AG10803 (cell line): ENCODE measurements at regions not wholly inside any gene's neighbourhood (a gene's known extent, or its start where the extent isn't known, plus 50 kb on each side); places are given as distances from the start of the nearest gene placed in this dataset.
A peak's percentile ranks its signal among the peaks of the same experiment; 100 is the strongest.
"Not testable (repeated sequence)": the region's sequence is repeated elsewhere in the genome, so short reads cannot be mapped to it uniquely, and the experiment has no call there.

Experiments used
- DNase-seq: peaks from one replicate; pipeline ENCODE4 v3.0.0; 2010; ENCODE audit warnings: low read depth
- H3K4me3 ChIP-seq: 2 replicates; pipeline ENCODE4 v1.5.1; 2011; ENCODE audit warnings: mild to moderate bottlenecking, low read length, control low read depth
- TF ChIP-seq, protein P1 (sequence below): conservative IDR thresholded peaks from 2 replicates; pipeline ENCODE4 v1.5.1; 2011; ENCODE audit warnings: mild to moderate bottlenecking, low read length, control low read depth, inconsistent platforms

DNA sequence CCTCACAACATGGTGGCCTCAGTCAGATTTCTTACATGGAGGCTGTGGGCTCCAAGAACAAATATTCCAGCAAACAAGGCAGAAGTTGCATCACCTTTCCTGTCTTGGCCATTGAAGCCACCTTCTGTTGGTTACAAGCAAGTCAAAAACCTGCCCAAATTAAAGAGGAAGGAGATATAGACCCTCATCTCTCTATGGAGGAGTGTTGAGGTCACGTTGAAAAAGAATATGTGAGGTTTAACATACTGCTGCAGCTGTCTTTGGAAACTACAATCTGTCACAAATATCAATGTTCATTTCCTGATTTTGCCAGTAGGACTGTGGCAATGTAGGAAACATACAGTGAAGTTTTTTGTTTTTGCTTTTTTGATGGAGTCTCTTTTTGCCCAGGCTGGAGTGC lies 211.4 kb downstream of the COPRS start:
- no peak overlapping the region for H3K4me3 ChIP-seq
- TF ChIP-seq, protein P1, sequence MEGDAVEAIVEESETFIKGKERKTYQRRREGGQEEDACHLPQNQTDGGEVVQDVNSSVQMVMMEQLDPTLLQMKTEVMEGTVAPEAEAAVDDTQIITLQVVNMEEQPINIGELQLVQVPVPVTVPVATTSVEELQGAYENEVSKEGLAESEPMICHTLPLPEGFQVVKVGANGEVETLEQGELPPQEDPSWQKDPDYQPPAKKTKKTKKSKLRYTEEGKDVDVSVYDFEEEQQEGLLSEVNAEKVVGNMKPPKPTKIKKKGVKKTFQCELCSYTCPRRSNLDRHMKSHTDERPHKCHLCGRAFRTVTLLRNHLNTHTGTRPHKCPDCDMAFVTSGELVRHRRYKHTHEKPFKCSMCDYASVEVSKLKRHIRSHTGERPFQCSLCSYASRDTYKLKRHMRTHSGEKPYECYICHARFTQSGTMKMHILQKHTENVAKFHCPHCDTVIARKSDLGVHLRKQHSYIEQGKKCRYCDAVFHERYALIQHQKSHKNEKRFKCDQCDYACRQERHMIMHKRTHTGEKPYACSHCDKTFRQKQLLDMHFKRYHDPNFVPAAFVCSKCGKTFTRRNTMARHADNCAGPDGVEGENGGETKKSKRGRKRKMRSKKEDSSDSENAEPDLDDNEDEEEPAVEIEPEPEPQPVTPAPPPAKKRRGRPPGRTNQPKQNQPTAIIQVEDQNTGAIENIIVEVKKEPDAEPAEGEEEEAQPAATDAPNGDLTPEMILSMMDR = no peak
- no peak for DNase-seq

DNA sequence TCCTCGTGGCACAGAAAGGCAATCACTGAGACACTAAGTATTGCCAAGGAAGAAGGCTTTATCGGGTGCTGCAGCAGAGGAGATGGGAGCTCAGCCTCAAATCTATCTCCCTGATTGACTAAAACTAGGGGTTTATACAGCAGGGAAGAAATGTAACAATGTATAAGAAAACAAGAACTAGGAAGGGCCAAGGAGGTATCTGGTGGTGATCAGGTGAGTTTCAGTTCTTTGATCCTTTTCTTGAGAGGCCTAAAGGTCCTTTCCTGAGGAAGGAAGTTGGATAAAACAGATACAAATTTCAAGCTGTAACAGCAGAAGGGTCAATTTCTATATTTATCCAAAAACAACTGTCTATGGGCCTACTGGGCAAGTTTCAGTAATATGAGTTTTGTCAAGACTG lies 212.4 kb downstream of the COPRS start:
- TF ChIP-seq, protein P1 = no peak
- H3K4me3 ChIP-seq = no peak overlapping the region
- DNase-seq = no peak

DNA sequence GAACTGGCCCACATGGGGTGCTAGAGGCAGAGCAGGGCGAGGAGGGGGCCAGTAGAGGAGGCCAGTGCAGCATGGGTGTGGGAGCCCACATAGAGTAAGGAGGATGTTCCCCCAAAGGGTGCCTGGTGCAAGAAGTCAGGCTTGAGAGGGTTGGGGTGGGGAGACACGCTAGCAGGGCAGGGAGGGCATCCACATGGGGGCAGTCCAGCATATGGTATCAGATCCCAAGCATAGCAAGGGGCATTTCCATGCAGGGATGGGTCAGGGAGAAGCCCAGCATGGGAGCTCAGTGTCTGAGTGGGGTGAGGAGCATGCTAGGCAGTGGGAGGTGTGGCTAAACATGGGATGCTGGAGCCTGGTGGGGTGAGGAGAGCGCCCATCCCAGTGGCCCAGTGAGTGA lies 213.7 kb downstream of the COPRS start:
- TF ChIP-seq, protein P1 = no peak
- H3K4me3 ChIP-seq = no peak overlapping the region
- no peak for DNase-seq

DNA sequence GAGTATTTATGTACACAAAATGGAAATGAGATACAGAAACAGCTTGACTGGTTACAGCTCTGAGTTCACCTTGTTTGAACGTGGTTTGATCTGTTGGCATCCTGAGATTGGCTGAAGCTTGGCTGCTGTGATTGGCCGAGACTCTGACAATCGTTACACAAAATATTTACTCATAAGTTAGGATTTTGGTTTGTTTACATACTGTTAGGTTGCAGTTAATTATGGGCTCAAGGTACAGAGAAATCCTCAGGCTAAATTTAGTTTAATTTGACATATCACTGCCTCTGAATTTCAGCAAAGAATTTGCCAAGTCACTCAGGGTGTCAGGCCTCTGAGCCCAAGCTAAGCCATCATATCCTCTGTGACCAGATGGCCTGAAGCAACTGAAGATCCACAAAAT lies 227.3 kb downstream of the COPRS start:
- TF ChIP-seq, protein P1 = no peak
- peak; percentile 60 for DNase-seq
- H3K4me3 ChIP-seq = no peak overlapping the region

DNA sequence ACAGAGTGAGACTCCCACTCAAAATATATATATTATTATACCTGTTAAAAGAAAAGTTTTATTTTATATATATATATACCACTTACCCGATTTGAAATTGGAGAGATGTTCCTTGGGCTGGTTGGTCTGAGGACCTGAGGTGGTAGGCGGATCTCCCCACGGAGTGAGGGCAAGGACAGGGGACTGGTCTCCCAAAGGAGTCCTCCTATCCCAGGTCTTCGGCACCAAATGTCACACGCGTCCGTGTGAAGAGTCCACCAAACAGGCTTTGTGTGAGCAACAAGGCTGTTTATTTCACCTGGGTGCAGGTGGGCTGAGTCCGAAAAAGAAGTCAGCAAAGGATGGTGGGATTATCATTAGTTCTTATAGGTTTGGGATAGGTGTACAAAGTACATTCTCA lies 228.2 kb downstream of the COPRS start:
- not testable (repeated sequence) for DNase-seq

DNA sequence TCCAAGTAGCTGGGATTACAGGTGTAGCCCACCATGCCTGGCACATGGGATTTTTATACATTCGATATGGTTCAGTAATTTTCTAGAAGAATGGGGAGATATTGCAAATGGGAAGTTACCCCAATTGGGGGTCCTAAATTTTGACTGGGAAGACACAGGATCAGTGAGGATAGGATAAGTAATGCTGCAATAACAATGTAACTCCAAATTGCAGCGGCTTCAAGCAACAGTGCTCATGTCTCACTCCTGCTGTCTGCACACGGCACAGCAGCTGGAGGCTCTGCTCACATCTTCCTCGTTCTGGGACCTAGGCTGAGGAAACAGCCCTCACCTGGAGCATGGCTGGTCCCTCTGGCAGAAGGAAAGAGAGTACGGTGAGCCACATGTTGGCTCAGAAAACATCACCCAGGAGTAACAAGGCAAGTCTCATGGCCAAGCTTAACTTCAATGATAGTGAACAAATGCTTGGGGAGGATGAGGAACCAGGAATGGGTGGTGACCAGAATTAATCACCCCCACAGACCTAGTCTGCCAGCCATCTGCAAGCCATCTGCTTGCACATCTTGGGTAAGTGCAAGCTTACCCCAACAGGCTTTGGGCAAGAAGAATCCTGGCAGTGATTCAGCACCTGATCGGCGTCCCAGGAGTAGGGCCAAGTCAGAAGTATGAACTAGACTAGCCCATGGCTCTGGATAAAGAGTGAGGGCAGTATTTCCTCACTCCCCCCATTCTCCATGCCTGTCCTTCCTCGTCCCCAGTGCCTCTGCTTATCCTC lies 229.2 kb downstream of the COPRS start:
- peak; percentile 99 for DNase-seq
- no peak overlapping the region for H3K4me3 ChIP-seq
- TF ChIP-seq, protein P1 = peak; percentile 8; the same call in 1 of the 2 replicates

More for the DNA sequence above, 228.2 kb downstream of the COPRS start:
- not testable (repeated sequence) for H3K4me3 ChIP-seq

DNA sequence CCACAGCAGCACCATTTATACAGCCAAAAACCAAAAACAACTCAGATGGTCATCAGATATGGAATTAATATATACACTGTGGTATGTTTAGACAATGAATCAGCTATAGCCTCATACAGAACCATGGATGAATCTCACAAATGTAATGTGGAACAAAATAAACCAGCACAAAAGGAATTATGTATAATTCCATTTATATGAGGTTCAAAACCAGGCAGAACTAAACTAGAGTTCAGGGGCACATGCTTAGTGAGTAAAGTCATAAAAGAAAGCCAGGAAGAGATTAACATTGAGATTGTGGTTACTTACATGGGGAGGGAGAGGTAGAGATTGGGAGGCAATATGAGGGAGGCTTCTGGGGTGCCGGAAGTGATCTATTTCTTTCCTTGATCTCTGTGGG lies 231.1 kb downstream of the COPRS start:
- TF ChIP-seq, protein P1 = no peak
- peak; percentile 71 for DNase-seq

More for the DNA sequence above, 231.1 kb downstream of the COPRS start:
- H3K4me3 ChIP-seq = no peak overlapping the region
